MM.1S (cell line): ENCODE measurements at regions not wholly inside any gene's neighbourhood (a gene's known extent, or its start where the extent isn't known, plus 50 kb on each side); places are given as distances from the start of the nearest gene placed in this dataset.

Experiments
- DNase-seq: peaks from one replicate; pipeline ENCODE4 v3.0.0-alpha.2; 2015
- H2AFZ ChIP-seq: fragments of 300-600 bp; sonication (generic); 2 replicates; pipeline ENCODE4 v1.6.0; 2016; ENCODE audit warnings: antibody characterized with exemption, low read length
- H3F3A ChIP-seq: fragments of 300-600 bp; sonication (generic); 2 replicates; pipeline ENCODE4 v1.6.1; 2016; ENCODE audit warnings: mild to moderate bottlenecking, antibody characterized with exemption, low read length, moderate library complexity, mixed read lengths; ENCODE audit not compliant: insufficient read depth
- H3K27ac ChIP-seq: fragments of 300-600 bp; sonication (generic); 2 replicates; pipeline ENCODE4 v1.5.1; 2016; ENCODE audit warnings: mild to moderate bottlenecking, low read length
- H3K27me3 ChIP-seq: fragments of 300-600 bp; sonication (generic); replicated peaks from 2 replicates; pipeline ENCODE4 v1.6.0; 2016; ENCODE audit warnings: low read length; ENCODE audit not compliant: insufficient read depth
- H3K36me3 ChIP-seq: fragments of 300-600 bp; sonication (generic); replicated peaks from 2 replicates; pipeline ENCODE4 v1.6.1; 2016; ENCODE audit warnings: mild to moderate bottlenecking, low read length, mixed read lengths; ENCODE audit not compliant: insufficient read depth
- H3K4me1 ChIP-seq: fragments of 300-600 bp; sonication (generic); 2 replicates; pipeline ENCODE4 v1.6.1; 2016; ENCODE audit warnings: low read length, mixed read lengths
- H3K4me2 ChIP-seq: fragments of 300-600 bp; sonication (generic); 2 replicates; pipeline ENCODE4 v1.6.0; 2016; ENCODE audit warnings: low read depth, low read length
- H3K4me3 ChIP-seq: fragments of 300-600 bp; sonication (generic); 2 replicates; pipeline ENCODE4 v1.5.1; 2016; ENCODE audit warnings: low read length, mixed read lengths
- H3K79me2 ChIP-seq: fragments of 300-600 bp; sonication (generic); 2 replicates; pipeline ENCODE4 v1.6.1; 2016; ENCODE audit warnings: mixed run types, low read length, mixed read lengths
- H3K9ac ChIP-seq: fragments of 300-600 bp; sonication (generic); 2 replicates; pipeline ENCODE4 v1.6.1; 2016; ENCODE audit warnings: low read length, mixed read lengths
- H3K9me2 ChIP-seq: fragments of 300-600 bp; sonication (generic); replicated peaks from 2 replicates; pipeline ENCODE4 v1.6.1; 2016; ENCODE audit warnings: mild to moderate bottlenecking, low read length, mixed read lengths; ENCODE audit not compliant: insufficient read depth
- H3K9me3 ChIP-seq: fragments of 300-600 bp; sonication (generic); replicated peaks from 2 replicates; pipeline ENCODE4 v1.6.1; 2016; ENCODE audit warnings: mild to moderate bottlenecking, low read length, mixed read lengths; ENCODE audit not compliant: insufficient read depth
- H4K20me1 ChIP-seq: fragments of 300-600 bp; sonication (generic); 2 replicates; pipeline ENCODE4 v1.6.1; 2016; ENCODE audit warnings: mild to moderate bottlenecking, low read length, moderate library complexity, mixed read lengths; ENCODE audit not compliant: insufficient read depth
- EZH2 ChIP-seq: fragments of 300-600 bp; sonication (generic); optimal IDR thresholded peaks from 2 replicates; pipeline ENCODE3; 2017; ENCODE audit warnings: low read depth, mild to moderate bottlenecking, antibody characterized with exemption, low read length, mixed read lengths
- EZH2phosphoT487 ChIP-seq: fragments of 300-600 bp; sonication (generic); IDR thresholded peaks from 2 replicates; pipeline ENCODE4 v1.6.1; 2018; ENCODE audit warnings: antibody characterized with exemption, low read length
- TF ChIP-seq, protein P1 (sequence below): fragments of 300-600 bp; sonication (generic); IDR thresholded peaks from 2 replicates; pipeline ENCODE4 v1.5.1; 2016; ENCODE audit warnings: antibody characterized with exemption, low read length, mixed read lengths

DNA sequence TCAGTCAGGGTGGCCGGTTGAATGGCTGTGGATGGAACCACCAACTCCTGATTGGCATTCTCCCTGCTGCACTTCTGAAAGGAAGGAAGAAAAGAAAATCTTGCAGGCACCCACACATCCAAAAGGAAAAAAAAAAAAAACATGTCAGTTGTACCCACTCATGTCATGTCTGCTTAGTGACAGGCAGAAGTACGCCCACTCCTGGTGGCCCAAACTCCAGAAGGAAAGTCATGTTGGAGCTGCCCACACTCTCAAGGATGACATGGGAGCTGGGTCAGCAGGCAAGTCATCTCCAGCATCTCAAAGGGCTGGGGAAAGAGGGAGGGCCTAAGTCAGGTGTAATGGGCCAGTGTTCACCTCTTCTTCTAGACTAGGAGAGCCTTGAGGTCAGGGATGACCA lies 1079.1 kb downstream of the BCL11B start:
- Histone ChIP-seq H4K20me1 (no peaks in the 10 kb centered on the region), H3K9ac (no peak overlapping the region), H3K4me2 (no peak overlapping the region), H3K27ac (no peak overlapping the region), H3K27me3 (no peaks in the 10 kb centered on the region), H3K4me3 (no peak overlapping the region), H3K79me2 (no peaks in the 10 kb centered on the region), H3F3A (0 out of 2 replicates have a peak, but pooled peaks cover 1% of the 10 kb centered on the region), H2AFZ (no peak overlapping the region), H3K9me3 (no peaks in the 10 kb centered on the region), H3K4me1 (peaks cover 30% of the 10 kb centered on the region), H3K36me3 (no peaks in the 10 kb centered on the region), H3K9me2 (no peaks in the 10 kb centered on the region)
- no peak for TF ChIP-seq EZH2
- TF ChIP-seq, protein P1, sequence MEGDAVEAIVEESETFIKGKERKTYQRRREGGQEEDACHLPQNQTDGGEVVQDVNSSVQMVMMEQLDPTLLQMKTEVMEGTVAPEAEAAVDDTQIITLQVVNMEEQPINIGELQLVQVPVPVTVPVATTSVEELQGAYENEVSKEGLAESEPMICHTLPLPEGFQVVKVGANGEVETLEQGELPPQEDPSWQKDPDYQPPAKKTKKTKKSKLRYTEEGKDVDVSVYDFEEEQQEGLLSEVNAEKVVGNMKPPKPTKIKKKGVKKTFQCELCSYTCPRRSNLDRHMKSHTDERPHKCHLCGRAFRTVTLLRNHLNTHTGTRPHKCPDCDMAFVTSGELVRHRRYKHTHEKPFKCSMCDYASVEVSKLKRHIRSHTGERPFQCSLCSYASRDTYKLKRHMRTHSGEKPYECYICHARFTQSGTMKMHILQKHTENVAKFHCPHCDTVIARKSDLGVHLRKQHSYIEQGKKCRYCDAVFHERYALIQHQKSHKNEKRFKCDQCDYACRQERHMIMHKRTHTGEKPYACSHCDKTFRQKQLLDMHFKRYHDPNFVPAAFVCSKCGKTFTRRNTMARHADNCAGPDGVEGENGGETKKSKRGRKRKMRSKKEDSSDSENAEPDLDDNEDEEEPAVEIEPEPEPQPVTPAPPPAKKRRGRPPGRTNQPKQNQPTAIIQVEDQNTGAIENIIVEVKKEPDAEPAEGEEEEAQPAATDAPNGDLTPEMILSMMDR = no peak
- TF ChIP-seq EZH2phosphoT487 = no peak
- DNase-seq = no peak

DNA sequence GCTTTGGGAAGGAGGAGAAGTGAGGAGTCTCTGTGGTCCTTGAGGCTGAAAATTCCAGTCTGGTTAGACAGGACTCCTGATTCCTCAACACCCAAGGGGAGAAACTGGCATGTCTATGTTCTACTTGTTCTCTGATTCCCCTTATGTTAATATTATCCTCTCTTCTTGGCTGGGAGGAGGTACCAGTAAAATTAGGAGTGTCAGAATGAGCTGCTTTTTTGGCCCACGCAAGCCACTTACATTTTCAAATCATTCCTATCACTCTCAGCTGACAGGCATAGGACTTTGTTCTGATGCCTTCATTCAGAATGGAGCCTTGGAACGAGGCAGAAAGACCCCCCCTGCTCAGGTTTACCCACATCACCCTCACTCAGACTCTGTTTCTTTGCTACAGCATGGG lies 1077.2 kb downstream of the BCL11B start:
- Histone ChIP-seq H2AFZ (no peak overlapping the region), H3K36me3 (no peaks in the 10 kb centered on the region), H3K27ac (no peak overlapping the region), H3K4me3 (no peak overlapping the region), H3K9me3 (no peaks in the 10 kb centered on the region), H3K27me3 (no peaks in the 10 kb centered on the region), H3K79me2 (no peaks in the 10 kb centered on the region), H3K4me2 (no peak overlapping the region), H3K9me2 (no peaks in the 10 kb centered on the region), H3F3A (peaks cover 12% of the 10 kb centered on the region), H4K20me1 (no peaks in the 10 kb centered on the region), H3K4me1 (peaks cover 34% of the 10 kb centered on the region), H3K9ac (no peak overlapping the region)
- no peak for TF ChIP-seq EZH2
- TF ChIP-seq, protein P1 = no peak
- TF ChIP-seq EZH2phosphoT487 = no peak
- DNase-seq = no peak

DNA sequence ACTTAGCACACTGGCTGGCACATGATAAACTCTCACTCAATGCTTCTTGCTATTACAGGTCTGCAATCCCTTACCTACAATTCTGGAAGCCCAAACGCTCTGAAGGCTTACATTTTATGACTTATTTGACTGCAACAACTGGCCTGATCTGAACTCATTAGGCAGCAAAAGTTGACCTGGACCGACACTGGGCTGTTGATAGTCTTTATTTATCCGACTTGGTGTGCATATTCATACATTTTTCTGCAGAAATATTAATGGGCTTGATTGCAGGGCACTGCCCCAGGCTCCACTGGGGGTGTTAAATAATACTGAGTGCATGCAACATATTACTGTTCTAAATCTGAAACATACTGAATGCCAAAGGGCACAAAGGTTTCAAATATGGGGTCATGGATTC lies 1076.7 kb downstream of the BCL11B start:
- peaks cover 12% of the 10 kb centered on the region for H3F3A ChIP-seq
- H3K79me2 ChIP-seq = no peaks in the 10 kb centered on the region
- peaks cover 34% of the 10 kb centered on the region for H3K4me1 ChIP-seq
- no peaks in the 10 kb centered on the region for H4K20me1 ChIP-seq
- H3K4me2 ChIP-seq = no peak overlapping the region
- DNase-seq = no peak
- TF ChIP-seq, protein P1 = no peak
- TF ChIP-seq EZH2 (no peak), EZH2phosphoT487 (no peak)
- H3K9me3 ChIP-seq = no peaks in the 10 kb centered on the region
- no peak overlapping the region for H3K9ac ChIP-seq
- H2AFZ ChIP-seq = no peak overlapping the region
- H3K4me3 ChIP-seq = no peak overlapping the region
- H3K27me3 ChIP-seq = no peaks in the 10 kb centered on the region
- H3K27ac ChIP-seq = no peak overlapping the region
- H3K36me3 ChIP-seq = no peaks in the 10 kb centered on the region
- H3K9me2 ChIP-seq = no peaks in the 10 kb centered on the region
